ENCODE measurements at regions not wholly inside any gene's neighbourhood (a gene's known extent, or its start where the extent isn't known, plus 50 kb on each side); places are given as distances from the start of the nearest gene placed in this dataset.

DNA sequence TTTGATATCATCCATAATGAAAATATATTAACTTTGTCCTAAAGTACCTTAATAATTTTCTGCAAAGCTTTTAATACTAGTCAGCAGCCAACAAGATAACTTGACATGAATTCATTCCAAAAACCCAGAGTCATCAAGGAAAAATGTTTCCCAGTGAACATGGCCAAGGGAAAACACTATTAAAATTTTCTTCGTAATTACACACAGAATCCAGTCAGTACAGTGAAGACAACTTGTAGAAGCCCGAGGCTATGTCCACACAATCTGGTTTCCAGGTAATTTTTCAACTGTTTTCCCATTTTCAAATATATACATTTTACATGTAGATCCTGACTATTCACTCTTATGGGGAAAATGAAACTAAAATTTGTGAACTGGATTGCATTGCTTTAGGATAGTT lies 600.9 kb downstream of the CDH8 start:
- intact Hi-C loops (cut with micrococcal nuclease; ENCODE audit: unreplicated experiment): no loop called here
- CTCF ChIA-PET: no interaction called here
- DNase-seq (ENCODE audit: low read depth, low spot score): no peak
- TF ChIP-seq NFYA (IDR thresholded peaks at IDR 0.05; ENCODE audit: borderline replicate concordance, low read depth, low read length) (no peak), BRCA1 (IDR thresholded peaks at IDR 0.05; ENCODE audit: low read depth, low read length) (no peak), CHD4 (IDR thresholded peaks at IDR 0.05) (no peak), MTA3 (IDR thresholded peaks at IDR 0.05; ENCODE audit: borderline replicate concordance, low read length) (no peak), TBL1XR1 (IDR thresholded peaks at IDR 0.05; ENCODE audit: low read depth, low read length) (no peak), SUPT20H (IDR thresholded peaks at IDR 0.05; ENCODE audit: borderline replicate concordance, control insufficient read depth, low read depth, low read length) (no peak)
- in situ Hi-C loops (cut with MboI): no loop called here
- no peak for ATAC-seq
- no peaks in the 10 kb centered on the region for H3K9me3 ChIP-seq (replicated peaks; ENCODE audit: control insufficient read depth, insufficient read depth, low read length)
- H3K9ac ChIP-seq (ENCODE audit: control insufficient read depth, insufficient read depth, low read length): no peak overlapping the region
- no peaks in the 10 kb centered on the region for H3K36me3 ChIP-seq (ENCODE audit: control insufficient read depth in 2 of 2, insufficient read depth in 2 of 2, low read length in 1 of 2)
- H3K4me3 ChIP-seq: no peak overlapping the region
- H3K4me1 ChIP-seq (ENCODE audit: control insufficient read depth, insufficient read depth, low read length): no peaks in the 10 kb centered on the region
- no peaks in the 10 kb centered on the region for H3K27me3 ChIP-seq (replicated peaks in 1 of 2; ENCODE audit: control insufficient read depth in 2 of 2, insufficient read depth in 2 of 2, low read length in 1 of 2)
- no peak overlapping the region for H3K27ac ChIP-seq (ENCODE audit: control insufficient read depth, insufficient read depth)
- H2AFZ ChIP-seq (ENCODE audit: control insufficient read depth, low read depth, low read length): no peak overlapping the region
- H4K20me1 ChIP-seq (ENCODE audit: control insufficient read depth, insufficient read depth): no peaks in the 10 kb centered on the region
- no peaks in the 10 kb centered on the region for H3K79me2 ChIP-seq (ENCODE audit: control insufficient read depth, insufficient read depth, low read length)
- no peak for FAIRE-seq
- SMC1A ChIA-PET (ENCODE audit: uncharacterized antibody, unreplicated experiment): no interaction called here
- WGBS (ENCODE audit: insufficient coverage, insufficient replicate concordance, low lambda C conversion rate, missing lambda C conversion rate): 2% methylated on average over 2 of the region's 2 CpGs
- POLR2A ChIA-PET: no interaction called here
- no peak overlapping the region for H3K4me2 ChIP-seq (ENCODE audit: control insufficient read depth, insufficient read depth)
- BruUV-seq (replicated peaks): no TSS peak
- RAD21 ChIA-PET (ENCODE audit: unreplicated experiment): no interaction called here

DNA sequence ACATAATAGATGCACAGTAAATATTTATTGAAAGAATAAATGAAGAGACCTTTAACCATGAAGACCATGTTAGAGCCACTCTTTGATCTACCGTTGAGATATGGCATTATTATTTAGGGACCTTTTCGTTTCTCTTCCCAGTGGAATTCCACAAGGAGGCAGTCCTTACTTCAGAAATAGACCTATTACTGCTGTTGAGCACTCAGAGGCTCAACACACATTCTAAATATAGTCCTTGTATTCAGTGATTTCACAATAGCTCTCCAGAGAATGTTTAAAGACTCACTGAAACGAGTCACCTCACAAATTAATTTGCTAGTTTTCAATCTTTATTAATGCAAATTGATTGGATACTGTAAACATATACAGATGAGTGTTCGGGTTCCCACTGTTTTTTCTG lies 603.8 kb downstream of the CDH8 start:
- RAD21 ChIA-PET (ENCODE audit: unreplicated experiment): no interaction called here
- FAIRE-seq: no peak
- Histone ChIP-seq H3K9ac (ENCODE audit: control insufficient read depth, insufficient read depth, low read length) (no peak overlapping the region), H3K4me2 (ENCODE audit: control insufficient read depth, insufficient read depth) (no peak overlapping the region), H3K9me3 (replicated peaks; ENCODE audit: control insufficient read depth, insufficient read depth, low read length) (no peaks in the 10 kb centered on the region), H3K27me3 (replicated peaks in 1 of 2; ENCODE audit: control insufficient read depth in 2 of 2, insufficient read depth in 2 of 2, low read length in 1 of 2) (no peaks in the 10 kb centered on the region), H2AFZ (ENCODE audit: control insufficient read depth, low read depth, low read length) (no peak overlapping the region), H3K4me3 (no peak overlapping the region), H3K79me2 (ENCODE audit: control insufficient read depth, insufficient read depth, low read length) (no peaks in the 10 kb centered on the region), H3K36me3 (ENCODE audit: control insufficient read depth in 2 of 2, insufficient read depth in 2 of 2, low read length in 1 of 2) (no peaks in the 10 kb centered on the region), H4K20me1 (ENCODE audit: control insufficient read depth, insufficient read depth) (no peaks in the 10 kb centered on the region), H3K4me1 (ENCODE audit: control insufficient read depth, insufficient read depth, low read length) (no peaks in the 10 kb centered on the region), H3K27ac (ENCODE audit: control insufficient read depth, insufficient read depth) (no peak overlapping the region)
- intact Hi-C loops (cut with micrococcal nuclease; ENCODE audit: unreplicated experiment) (no loop called here), in situ Hi-C loops (cut with MboI) (no loop called here)
- WGBS (ENCODE audit: insufficient coverage, insufficient replicate concordance, low lambda C conversion rate, missing lambda C conversion rate): 13% methylated on average over 4 of the region's 4 CpGs
- BruUV-seq (replicated peaks): no TSS peak
- POLR2A ChIA-PET: no interaction called here
- no peak for ATAC-seq
- SMC1A ChIA-PET (ENCODE audit: uncharacterized antibody, unreplicated experiment): no interaction called here
- CTCF ChIA-PET: no interaction called here
- DNase-seq (ENCODE audit: low read depth, low spot score): no peak
- TF ChIP-seq TCF3 (IDR thresholded peaks at IDR 0.05; ENCODE audit: borderline replicate concordance, insufficient read depth, low read depth, low read length): no peak
- no peak for TF ChIP-seq ZNF274 (IDR thresholded peaks at IDR 0.05; ENCODE audit: insufficient read depth, insufficient read length)
- no peak for TF ChIP-seq CREM (IDR thresholded peaks at IDR 0.05; ENCODE audit: low read depth)
- no peak for TF ChIP-seq EED (IDR thresholded peaks at IDR 0.05; ENCODE audit: low read depth)
- TF ChIP-seq, protein P1, sequence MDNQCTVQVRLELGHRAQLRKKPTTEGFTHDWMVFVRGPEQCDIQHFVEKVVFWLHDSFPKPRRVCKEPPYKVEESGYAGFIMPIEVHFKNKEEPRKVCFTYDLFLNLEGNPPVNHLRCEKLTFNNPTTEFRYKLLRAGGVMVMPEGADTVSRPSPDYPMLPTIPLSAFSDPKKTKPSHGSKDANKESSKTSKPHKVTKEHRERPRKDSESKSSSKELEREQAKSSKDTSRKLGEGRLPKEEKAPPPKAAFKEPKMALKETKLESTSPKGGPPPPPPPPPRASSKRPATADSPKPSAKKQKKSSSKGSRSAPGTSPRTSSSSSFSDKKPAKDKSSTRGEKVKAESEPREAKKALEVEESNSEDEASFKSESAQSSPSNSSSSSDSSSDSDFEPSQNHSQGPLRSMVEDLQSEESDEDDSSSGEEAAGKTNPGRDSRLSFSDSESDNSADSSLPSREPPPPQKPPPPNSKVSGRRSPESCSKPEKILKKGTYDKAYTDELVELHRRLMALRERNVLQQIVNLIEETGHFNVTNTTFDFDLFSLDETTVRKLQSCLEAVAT (IDR thresholded peaks at IDR 0.05): no peak
- TF ChIP-seq BHLHE40 (IDR thresholded peaks at IDR 0.05; ENCODE audit: borderline replicate concordance in 1 of 2, low read depth in 2 of 2, low read length in 1 of 2): no peak
- TF ChIP-seq, protein P2, sequence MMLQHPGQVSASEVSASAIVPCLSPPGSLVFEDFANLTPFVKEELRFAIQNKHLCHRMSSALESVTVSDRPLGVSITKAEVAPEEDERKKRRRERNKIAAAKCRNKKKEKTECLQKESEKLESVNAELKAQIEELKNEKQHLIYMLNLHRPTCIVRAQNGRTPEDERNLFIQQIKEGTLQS (IDR thresholded peaks at IDR 0.05; ENCODE audit: borderline replicate concordance, extremely low read depth, low read depth, low read length): no peak
- TF ChIP-seq, protein P3, sequence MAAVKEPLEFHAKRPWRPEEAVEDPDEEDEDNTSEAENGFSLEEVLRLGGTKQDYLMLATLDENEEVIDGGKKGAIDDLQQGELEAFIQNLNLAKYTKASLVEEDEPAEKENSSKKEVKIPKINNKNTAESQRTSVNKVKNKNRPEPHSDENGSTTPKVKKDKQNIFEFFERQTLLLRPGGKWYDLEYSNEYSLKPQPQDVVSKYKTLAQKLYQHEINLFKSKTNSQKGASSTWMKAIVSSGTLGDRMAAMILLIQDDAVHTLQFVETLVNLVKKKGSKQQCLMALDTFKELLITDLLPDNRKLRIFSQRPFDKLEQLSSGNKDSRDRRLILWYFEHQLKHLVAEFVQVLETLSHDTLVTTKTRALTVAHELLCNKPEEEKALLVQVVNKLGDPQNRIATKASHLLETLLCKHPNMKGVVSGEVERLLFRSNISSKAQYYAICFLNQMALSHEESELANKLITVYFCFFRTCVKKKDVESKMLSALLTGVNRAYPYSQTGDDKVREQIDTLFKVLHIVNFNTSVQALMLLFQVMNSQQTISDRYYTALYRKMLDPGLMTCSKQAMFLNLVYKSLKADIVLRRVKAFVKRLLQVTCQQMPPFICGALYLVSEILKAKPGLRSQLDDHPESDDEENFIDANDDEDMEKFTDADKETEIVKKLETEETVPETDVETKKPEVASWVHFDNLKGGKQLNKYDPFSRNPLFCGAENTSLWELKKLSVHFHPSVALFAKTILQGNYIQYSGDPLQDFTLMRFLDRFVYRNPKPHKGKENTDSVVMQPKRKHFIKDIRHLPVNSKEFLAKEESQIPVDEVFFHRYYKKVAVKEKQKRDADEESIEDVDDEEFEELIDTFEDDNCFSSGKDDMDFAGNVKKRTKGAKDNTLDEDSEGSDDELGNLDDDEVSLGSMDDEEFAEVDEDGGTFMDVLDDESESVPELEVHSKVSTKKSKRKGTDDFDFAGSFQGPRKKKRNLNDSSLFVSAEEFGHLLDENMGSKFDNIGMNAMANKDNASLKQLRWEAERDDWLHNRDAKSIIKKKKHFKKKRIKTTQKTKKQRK (IDR thresholded peaks at IDR 0.05; ENCODE audit: low read depth, low read length): no peak
